Lower leg skin (tissue), 3 donors: ENCODE measurements at regions not wholly inside any gene's neighbourhood (a gene's known extent, or its start where the extent isn't known, plus 50 kb on each side); places are given as distances from the start of the nearest gene placed in this dataset.

ENCODE experiments used
- CTCF ChIP-seq, 3 donors: fragments of 450-650 bp; IDR thresholded peaks; one replicate each; pipeline ENCODE4 v1.5.1; 2016; ENCODE audit warnings: antibody characterized with exemption in 3 of 3, mild to moderate bottlenecking in 3 of 3, moderate library complexity in 2 of 3
- POLR2A ChIP-seq, 2 donors: fragments of 450-650 bp; IDR thresholded peaks; one replicate each; pipeline ENCODE4 v1.6.1; 2016 to 2017; ENCODE audit warnings: antibody characterized with exemption in 2 of 2, mild to moderate bottlenecking in 1 of 2, moderate library complexity in 1 of 2

- TF ChIP-seq CTCF (IDR thresholded peaks at IDR 0.05) (no peak), POLR2A (IDR thresholded peaks at IDR 0.05) (no peak)
Measured at GRCh38 chr15:61661791-61662190, 398.5 kb downstream of the VPS13C start.
